ENCODE measurements at regions not wholly inside any gene's neighbourhood (a gene's known extent, or its start where the extent isn't known, plus 50 kb on each side); places are given as distances from the start of the nearest gene placed in this dataset.
A peak's percentile ranks its signal among the peaks of the same experiment; 100 is the strongest.

GRCh38 chr4:106704253-106704870 is 331.8 kb downstream of the DKK2 start:
- TF ChIP-seq CTCF (conservative IDR thresholded peaks at IDR 0.05; ENCODE audit: low read depth, low read length): no peak
- no peak for DNase-seq (ENCODE audit: low read depth)
- no peak overlapping the region for H3K4me3 ChIP-seq (ENCODE audit: low read length)

- TF ChIP-seq CTCF (conservative IDR thresholded peaks at IDR 0.05; ENCODE audit: low read depth, low read length): no peak
- DNase-seq (ENCODE audit: low read depth): no peak
- H3K4me3 ChIP-seq (ENCODE audit: low read length): no peak overlapping the region
Observed at GRCh38 chr4:106700321-106700720, 331.7 kb upstream of the GIMD1 start.

- H3K4me3 ChIP-seq (ENCODE audit: low read length): no peak overlapping the region
- TF ChIP-seq CTCF (conservative IDR thresholded peaks at IDR 0.05; ENCODE audit: low read depth, low read length): no peak
- DNase-seq (ENCODE audit: low read depth): no peak
Observed at GRCh38 chr4:106698621-106699195, 330.1 kb upstream of the GIMD1 start.

- DNase-seq (ENCODE audit: low read depth): no peak
- no peak for TF ChIP-seq CTCF (conservative IDR thresholded peaks at IDR 0.05; ENCODE audit: low read depth, low read length)
- no peak overlapping the region for H3K4me3 ChIP-seq (ENCODE audit: low read length)
Observed at GRCh38 chr4:106695501-106696262, 327.1 kb upstream of the GIMD1 start.

- H3K4me3 ChIP-seq (ENCODE audit: low read length): no peak overlapping the region
- TF ChIP-seq CTCF (conservative IDR thresholded peaks at IDR 0.05; ENCODE audit: low read depth, low read length): no peak
- no peak for DNase-seq (ENCODE audit: low read depth)
Observed at GRCh38 chr4:106694232-106694631, 325.7 kb upstream of the GIMD1 start.

- H3K4me3 ChIP-seq (ENCODE audit: low read length): no peak overlapping the region
- no peak for DNase-seq (ENCODE audit: low read depth)
- peak; percentile 42 for TF ChIP-seq CTCF (conservative IDR thresholded peaks at IDR 0.05; ENCODE audit: low read depth, low read length)
Observed at GRCh38 chr4:106691749-106692148, 323.2 kb upstream of the GIMD1 start.
